ENCODE measurements at regions not wholly inside any gene's neighbourhood (a gene's known extent, or its start where the extent isn't known, plus 50 kb on each side); places are given as distances from the start of the nearest gene placed in this dataset.

GRCh38 chr18:56165601-56166355 is 472.6 kb downstream of the TXNL1 start:
- DNase-seq: no peak

DNA sequence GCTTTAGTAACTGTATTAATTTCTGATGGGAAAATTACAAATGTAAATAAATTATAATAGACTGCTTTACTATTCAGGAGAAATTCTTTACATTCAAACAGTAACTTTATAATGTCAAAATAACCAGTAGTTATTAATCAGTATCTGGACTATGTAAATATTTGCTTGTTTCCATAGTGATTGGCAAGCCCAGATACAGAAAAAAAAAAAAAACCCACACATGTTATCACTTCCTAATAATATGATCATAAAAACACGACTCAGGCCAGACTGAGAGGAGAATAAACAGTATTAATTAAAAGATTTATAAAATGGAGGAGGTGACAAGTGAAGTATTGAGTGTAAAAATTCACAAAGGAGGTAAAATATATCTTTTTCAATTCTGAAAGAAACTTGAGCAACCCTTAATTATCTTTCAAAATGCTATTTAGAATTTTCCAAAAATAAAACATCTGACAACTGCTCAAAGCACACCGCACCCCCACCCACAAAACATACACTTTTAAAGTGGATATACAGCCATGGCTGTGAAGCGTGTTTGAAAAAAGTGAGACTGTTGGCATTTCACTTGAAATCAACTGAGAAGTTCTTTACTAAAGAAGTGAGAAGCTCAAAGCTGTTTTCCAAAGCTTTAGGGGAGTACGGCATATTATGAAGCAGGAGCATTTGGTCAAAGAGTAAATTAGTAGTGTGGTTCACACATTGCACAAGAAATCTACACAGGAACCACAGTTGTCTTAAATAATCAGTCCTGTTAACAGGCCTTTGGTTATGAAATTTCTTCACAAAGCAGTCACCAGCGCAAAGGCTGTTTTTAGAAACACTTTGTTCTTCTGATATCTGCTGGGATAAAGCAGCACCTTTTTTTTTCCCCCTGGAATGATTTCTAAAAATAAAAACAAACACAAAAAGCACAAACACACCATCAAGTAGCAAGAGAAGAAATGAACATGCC is 475.8 kb downstream of the TXNL1 start:
- DNase-seq: no peak

- no peak for DNase-seq
These were observed 476.7 kb downstream of the TXNL1 start for GRCh38 chr18:56161566-56162260.

- DNase-seq: no peak
These were observed 479.7 kb downstream of the TXNL1 start for GRCh38 chr18:56158676-56159075.

GRCh38 chr18:56157541-56157940 is 480.9 kb downstream of the TXNL1 start:
- DNase-seq: no peak

- peak; percentile 57 for DNase-seq
These were observed 485.7 kb downstream of the TXNL1 start for GRCh38 chr18:56152551-56153310.

DNA sequence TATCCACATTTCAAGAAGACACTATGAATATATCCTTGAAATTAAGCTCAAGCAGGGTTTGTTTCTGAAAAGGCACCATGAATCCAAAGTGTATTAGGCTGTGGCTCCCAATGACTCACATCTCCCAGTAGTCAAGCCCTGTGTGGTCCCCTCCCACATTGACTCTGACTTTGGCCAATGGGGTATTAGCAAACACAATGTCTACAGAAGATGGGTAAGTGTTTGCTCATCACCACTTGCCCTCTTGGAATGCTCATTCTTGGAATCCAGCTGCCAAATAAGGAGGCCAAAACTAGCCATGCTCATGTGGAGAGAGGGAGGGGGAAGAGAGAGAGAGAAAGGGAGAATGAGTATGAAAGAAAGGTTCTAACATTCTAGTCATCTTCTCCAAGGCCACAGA is 490.0 kb downstream of the TXNL1 start:
- no peak for DNase-seq

DNA sequence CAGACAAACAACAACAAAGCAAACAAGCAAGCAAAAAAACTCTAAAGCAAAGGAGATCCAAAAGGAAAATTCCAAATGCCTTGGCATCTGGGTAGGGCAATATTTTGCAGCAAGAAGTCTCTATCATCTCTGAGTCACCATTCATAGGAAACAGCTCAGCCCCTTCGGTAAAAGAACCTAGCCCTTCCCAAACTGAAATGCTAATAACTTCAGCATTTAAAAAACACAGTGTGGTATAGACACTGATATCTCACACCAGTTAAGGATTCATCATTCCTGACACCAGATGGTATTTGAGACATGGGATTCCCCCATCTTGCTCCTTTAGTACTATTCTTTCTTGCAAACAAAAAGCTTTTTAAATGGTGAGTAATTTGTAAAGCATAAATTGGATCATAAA is 491.8 kb downstream of the TXNL1 start:
- DNase-seq: no peak

- DNase-seq: no peak
These were observed 496.4 kb downstream of the TXNL1 start for GRCh38 chr18:56142001-56142400.

DNA sequence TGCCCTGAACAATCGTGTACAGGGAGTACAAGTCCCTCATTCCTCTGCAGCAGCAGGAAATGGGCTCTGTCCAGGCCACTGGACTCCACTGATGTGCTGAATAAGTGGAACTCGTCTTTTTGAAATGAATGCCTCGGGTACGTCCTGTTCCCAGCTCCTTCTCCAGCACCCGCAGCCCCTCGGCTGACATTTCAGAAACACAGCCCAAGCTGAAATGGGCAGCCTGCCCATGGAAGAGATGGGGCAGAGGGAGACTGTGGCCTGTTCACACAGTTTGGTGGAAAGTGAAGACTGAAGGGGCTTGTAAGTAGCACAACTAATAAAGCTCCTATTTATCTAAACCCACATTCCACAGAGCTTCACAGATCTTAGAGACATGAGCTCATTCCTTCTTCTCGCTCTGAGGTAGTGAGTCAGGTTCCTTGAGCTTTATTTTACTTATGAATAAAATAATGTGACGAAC is 498.6 kb downstream of the TXNL1 start:
- DNase-seq: no peak

GRCh38 chr18:56139372-56139771 is 499.0 kb downstream of the TXNL1 start:
- DNase-seq: no peak

- DNase-seq: no peak
These were observed 502.3 kb downstream of the TXNL1 start for GRCh38 chr18:56136105-56136504.

GRCh38 chr18:56130481-56130880 is 507.9 kb downstream of the TXNL1 start:
- DNase-seq: no peak

DNA sequence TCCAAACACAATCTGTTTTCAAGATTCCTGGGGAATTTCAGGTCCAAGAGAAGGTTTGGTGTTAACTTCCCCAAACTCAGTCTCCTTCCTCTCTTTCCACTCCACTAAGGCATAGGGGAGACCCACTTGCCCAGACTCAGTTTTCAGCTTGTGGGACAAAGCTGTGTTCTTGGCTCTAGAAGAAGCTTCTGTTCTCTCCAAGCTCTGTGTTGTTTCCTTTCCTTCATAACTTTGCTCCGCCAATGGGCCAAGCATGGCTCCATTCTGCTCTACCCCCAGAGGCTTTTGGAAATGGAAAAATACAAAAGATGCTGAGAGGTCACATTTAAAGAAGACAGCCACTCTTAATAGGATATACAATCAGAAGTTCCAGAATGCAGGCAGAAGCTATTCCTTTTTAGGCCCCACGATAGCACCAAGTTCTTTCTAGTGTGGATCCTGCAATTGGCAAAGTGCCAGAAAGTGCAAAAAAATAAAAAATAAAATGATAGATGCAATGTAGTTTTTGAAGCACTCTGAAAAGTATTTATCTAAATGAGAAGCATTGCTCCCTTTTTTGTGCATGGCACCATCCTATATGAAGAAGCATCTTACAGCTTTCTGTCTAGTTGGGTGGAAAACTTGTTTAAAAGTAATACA is 510.1 kb downstream of the TXNL1 start:
- no peak for DNase-seq

DNA sequence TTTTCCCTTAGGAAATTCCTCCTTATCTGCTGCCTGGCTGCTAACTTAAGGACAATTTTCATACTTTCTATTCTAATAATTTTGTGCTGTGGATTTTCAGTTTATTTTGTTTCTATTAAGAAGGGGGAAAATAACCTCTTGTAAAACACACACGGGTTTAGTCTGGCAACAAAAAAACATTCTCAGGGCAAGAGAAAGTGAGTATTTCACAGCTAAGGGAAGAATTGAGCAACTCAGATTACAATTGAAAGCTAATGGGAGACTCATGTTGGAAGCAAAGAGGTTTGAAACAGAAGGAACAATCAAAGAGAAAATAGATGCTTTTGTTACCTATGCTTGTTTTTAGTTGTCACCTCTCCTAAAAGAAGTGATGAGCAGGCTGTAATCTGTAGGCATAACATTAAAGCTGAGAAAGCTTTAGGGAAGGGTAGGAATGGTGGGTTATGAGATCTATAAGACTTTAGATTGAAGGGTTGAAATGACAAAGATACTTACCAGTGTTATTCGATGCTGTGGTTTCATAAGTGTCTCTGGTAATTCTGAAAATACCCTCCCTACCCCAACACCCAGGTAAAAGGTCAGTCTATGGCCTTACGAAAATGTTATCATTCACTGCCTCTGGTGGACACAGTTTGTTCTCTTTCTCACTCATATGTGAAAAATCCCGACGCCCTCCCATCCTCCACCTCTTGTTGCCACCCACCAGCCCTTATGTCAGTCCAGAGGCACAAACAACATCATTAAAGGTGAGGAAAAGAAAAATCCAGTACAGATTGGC is 510.9 kb downstream of the TXNL1 start:
- no peak for DNase-seq

- no peak for DNase-seq
These were observed 514.2 kb downstream of the TXNL1 start for GRCh38 chr18:56124186-56124585.

- DNase-seq: no peak
These were observed 516.7 kb downstream of the TXNL1 start for GRCh38 chr18:56121669-56122068.

- no peak for DNase-seq
These were observed 517.6 kb downstream of the TXNL1 start for GRCh38 chr18:56120782-56121181.

- no peak for DNase-seq
These were observed 518.7 kb downstream of the TXNL1 start for GRCh38 chr18:56119681-56120080.

DNA sequence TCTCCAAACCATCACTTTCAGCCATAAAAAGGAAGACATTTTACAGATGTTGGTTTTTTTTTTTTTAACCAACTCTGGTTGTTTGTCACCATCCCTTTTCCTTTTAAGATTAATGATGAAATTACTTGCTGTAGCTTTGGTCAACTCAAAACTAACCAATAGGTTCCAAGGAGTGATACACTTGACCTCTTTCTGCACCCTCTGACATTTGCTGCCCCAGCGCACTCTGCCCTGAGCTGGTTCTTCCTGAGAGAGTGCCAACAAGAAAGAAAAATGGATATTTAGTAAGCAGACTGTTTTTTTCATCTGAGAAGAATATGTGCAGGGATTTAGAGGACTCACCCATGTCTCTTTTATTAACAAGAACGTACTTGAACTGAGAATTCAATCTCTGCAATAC is 520.0 kb downstream of the TXNL1 start:
- no peak for DNase-seq

All from NCI-H146 (cell line).